ENCODE measurements at regions not wholly inside any gene's neighbourhood (a gene's known extent, or its start where the extent isn't known, plus 50 kb on each side); places are given as distances from the start of the nearest gene placed in this dataset.

DNA sequence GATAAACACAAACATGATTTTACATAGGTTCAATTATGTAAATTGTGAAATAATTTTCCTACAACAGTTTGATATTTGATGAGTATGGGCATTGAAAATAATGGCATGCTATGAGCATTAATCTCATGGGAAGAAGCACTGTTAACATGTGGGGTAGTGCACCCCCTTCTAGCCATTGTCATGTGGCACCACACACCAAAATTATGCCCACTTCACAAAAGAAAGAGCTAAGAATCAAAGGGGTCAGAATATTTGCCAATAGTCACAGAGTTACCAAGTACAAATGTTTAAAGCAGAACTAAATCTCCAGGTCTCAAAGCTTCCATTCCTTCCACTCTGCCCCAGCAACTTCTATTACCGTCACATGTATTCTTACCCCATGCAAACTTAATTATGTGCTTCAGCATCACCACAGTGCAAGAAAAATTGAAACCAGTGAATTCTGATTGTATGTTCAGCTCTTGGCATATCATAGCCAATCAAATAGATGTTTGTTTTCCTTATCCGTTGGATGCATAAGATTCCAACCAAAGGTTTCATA lies 1273.8 kb downstream of the FAM181B start:
- TF ChIP-seq, protein P1, sequence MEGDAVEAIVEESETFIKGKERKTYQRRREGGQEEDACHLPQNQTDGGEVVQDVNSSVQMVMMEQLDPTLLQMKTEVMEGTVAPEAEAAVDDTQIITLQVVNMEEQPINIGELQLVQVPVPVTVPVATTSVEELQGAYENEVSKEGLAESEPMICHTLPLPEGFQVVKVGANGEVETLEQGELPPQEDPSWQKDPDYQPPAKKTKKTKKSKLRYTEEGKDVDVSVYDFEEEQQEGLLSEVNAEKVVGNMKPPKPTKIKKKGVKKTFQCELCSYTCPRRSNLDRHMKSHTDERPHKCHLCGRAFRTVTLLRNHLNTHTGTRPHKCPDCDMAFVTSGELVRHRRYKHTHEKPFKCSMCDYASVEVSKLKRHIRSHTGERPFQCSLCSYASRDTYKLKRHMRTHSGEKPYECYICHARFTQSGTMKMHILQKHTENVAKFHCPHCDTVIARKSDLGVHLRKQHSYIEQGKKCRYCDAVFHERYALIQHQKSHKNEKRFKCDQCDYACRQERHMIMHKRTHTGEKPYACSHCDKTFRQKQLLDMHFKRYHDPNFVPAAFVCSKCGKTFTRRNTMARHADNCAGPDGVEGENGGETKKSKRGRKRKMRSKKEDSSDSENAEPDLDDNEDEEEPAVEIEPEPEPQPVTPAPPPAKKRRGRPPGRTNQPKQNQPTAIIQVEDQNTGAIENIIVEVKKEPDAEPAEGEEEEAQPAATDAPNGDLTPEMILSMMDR (IDR thresholded peaks at IDR 0.05; ENCODE audit: control extremely low read depth, extremely low read depth) = no peak
- no peaks in the 10 kb centered on the region for H3K27me3 ChIP-seq (ENCODE audit: control insufficient read depth in 3 of 3, insufficient read depth in 3 of 3, low read length in 2 of 3)
- WGBS, 2 donors = 67 to 82% methylated on average over 2 of the region's 2 CpGs
- peaks cover 0 to 1% (median 0%) of the 10 kb centered on the region in 4 donors for H3K9me3 ChIP-seq (ENCODE audit: control insufficient read depth in 4 of 4, insufficient read depth in 3 of 4, low read length in 3 of 4)
- no peak overlapping the region for H3K4me3 ChIP-seq
- H3K36me3 ChIP-seq (ENCODE audit: control insufficient read depth in 4 of 4, insufficient read depth in 4 of 4, low read length in 4 of 4) = no peaks in the 10 kb centered on the region
- H3K27ac ChIP-seq (ENCODE audit: low read depth in 1 of 2, low read length in 1 of 2) = no peak overlapping the region
- H3K9ac ChIP-seq (ENCODE audit: insufficient read depth in 1 of 2, low read length in 2 of 2) = no peak overlapping the region
- no peaks in the 10 kb centered on the region for H3K4me1 ChIP-seq (ENCODE audit: control insufficient read depth in 5 of 5, insufficient read depth in 5 of 5, low read length in 5 of 5)
- no peak for ATAC-seq (ENCODE audit: insufficient read depth, low FRiP score)
- no peak for DNase-seq

DNA sequence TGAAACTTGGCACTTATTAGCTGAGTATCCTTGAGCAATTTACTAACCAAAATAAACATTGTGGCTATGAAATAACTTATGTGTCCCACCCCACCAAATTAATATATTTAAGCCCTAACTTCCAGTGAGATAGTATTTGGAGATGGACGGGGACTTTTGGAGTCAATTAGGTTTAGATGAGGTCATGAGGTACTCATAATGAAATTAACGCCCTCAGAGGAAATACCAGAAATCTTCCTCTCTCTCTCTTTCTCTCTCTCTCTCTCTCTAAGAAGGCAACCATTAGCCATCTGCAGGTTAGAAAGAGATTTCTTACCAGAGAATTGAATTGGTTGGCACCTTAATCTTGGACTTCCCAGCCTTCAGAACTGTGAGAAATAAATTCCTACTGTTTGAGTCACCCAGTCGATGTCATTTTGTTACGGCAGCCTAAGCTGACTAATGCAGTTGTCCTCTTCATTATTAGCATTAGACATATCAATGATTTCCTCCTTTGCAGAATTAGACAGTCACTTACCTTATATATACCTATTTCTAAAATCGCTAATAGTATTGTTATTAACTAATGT lies 1284.0 kb downstream of the FAM181B start:
- WGBS, 2 donors = 84 to 86% methylated on average over 5 of the region's 5 CpGs
- Histone ChIP-seq H3K9me3 (ENCODE audit: control insufficient read depth in 4 of 4, insufficient read depth in 3 of 4, low read length in 3 of 4) (no peaks in the 10 kb centered on the region), H3K27ac (ENCODE audit: low read depth in 1 of 2, low read length in 1 of 2) (no peak overlapping the region), H3K9ac (ENCODE audit: insufficient read depth in 1 of 2, low read length in 2 of 2) (no peak overlapping the region), H3K27me3 (ENCODE audit: control insufficient read depth in 3 of 3, insufficient read depth in 3 of 3, low read length in 2 of 3) (no peaks in the 10 kb centered on the region), H3K4me3 (no peak overlapping the region), H3K4me1 (ENCODE audit: control insufficient read depth in 5 of 5, insufficient read depth in 5 of 5, low read length in 5 of 5) (no peaks in the 10 kb centered on the region), H3K36me3 (ENCODE audit: control insufficient read depth in 4 of 4, insufficient read depth in 4 of 4, low read length in 4 of 4) (no peaks in the 10 kb centered on the region)
- ATAC-seq (ENCODE audit: insufficient read depth, low FRiP score) (no peak), DNase-seq (no peak)
- TF ChIP-seq, protein P1 (IDR thresholded peaks at IDR 0.05; ENCODE audit: control extremely low read depth, extremely low read depth) = no peak

DNA sequence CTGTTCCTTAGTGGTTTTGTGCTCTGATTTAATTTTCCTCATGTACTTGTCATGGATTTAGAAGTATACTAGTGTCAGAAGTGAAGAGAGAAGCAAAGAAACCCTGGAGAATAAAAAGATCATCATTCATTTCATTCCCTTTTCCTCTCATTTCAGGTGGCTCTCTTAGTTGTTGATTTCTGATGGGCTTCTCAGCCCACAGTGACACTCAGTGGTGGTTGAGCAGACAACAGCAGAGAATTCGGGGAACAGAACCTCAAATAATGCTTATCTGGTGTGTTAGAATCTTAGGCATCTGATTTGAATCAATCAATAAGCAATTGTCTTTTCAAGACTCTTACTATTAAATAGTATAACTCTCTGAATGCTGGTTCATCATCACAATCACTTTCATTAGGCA lies 1289.4 kb downstream of the FAM181B start:
- no peak for DNase-seq

More for the DNA sequence above, 1289.4 kb downstream of the FAM181B start:
- H3K27me3 ChIP-seq (ENCODE audit: control insufficient read depth in 3 of 3, insufficient read depth in 3 of 3, low read length in 2 of 3) = no peaks in the 10 kb centered on the region
- no peaks in the 10 kb centered on the region for H3K36me3 ChIP-seq (ENCODE audit: control insufficient read depth in 4 of 4, insufficient read depth in 4 of 4, low read length in 4 of 4)
- no peak overlapping the region for H3K9ac ChIP-seq (ENCODE audit: insufficient read depth in 1 of 2, low read length in 2 of 2)
- TF ChIP-seq, protein P1 (IDR thresholded peaks at IDR 0.05; ENCODE audit: control extremely low read depth, extremely low read depth) = no peak
- H3K4me1 ChIP-seq (ENCODE audit: control insufficient read depth in 5 of 5, insufficient read depth in 5 of 5, low read length in 5 of 5) = no peaks in the 10 kb centered on the region
- H3K4me3 ChIP-seq = no peak overlapping the region
- no peak overlapping the region for H3K27ac ChIP-seq (ENCODE audit: low read depth in 1 of 2, low read length in 1 of 2)
- no peaks in the 10 kb centered on the region for H3K9me3 ChIP-seq (ENCODE audit: control insufficient read depth in 4 of 4, insufficient read depth in 3 of 4, low read length in 3 of 4)
- ATAC-seq (ENCODE audit: insufficient read depth, low FRiP score) = no peak
- 48 to 62% methylated on average over 1 of the region's 1 CpG for WGBS, 2 donors

All from lung (tissue), 11 donors.